Fibroblast of villous mesenchyme (primary cell): ENCODE measurements at regions not wholly inside any gene's neighbourhood (a gene's known extent, or its start where the extent isn't known, plus 50 kb on each side); places are given as distances from the start of the nearest gene placed in this dataset.
A peak's percentile ranks its signal among the peaks of the same experiment; 100 is the strongest.

Source experiments
- DNase-seq: peaks from one replicate; pipeline ENCODE4 v3.0.0-alpha.2; 2010; ENCODE audit warnings: low read depth
- H3K4me3 ChIP-seq: 2 replicates; pipeline ENCODE4 v1.5.1; 2011; ENCODE audit warnings: low read depth, mild to moderate bottlenecking, low read length
- TF ChIP-seq, protein P1 (sequence below): IDR thresholded peaks from 2 replicates; pipeline ENCODE4 v1.5.1; 2012; ENCODE audit warnings: low read depth, mild to moderate bottlenecking, low read length; ENCODE audit not compliant: insufficient read depth

DNA sequence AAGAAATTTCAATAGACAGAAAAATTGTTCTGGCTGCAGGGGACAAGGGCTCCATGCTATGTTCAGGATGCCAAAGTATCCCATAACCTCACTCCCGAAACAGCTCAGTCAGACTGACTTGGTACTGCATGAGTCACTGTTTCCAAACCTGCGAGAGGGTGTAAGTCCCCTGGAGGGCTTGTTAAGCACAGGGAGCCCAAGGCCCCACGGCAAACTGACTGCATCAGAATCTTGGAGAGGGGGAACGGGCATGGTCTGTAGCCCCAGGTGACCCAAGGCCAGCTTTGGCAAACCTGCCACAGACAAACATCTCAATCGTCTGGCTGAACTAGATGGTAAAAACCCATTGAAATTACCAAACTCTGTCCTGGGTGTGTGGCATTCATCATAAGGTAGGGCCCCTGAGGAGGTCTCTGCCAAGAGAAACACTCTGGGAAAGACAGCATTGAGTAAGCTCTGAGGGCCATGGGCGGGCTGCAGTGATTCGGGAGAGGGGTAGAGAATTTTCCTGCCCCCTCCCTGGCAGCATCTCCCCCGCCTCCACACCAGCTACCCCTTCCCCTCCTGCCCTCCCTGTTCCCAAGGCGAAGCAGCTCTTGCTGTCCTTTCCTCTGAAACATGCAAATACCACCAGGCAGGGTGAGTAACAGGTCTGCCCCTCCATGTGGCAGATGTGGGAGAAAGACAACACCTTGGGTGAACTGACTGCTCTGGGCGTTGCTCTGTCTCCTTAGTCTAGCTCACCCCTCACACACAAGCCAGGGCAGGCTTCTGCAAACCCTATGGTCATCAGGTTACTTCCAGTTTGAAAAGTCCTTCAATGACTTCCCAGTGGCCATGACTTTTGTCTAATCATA lies 274.7 kb upstream of the SIX2 start:
- TF ChIP-seq, protein P1, sequence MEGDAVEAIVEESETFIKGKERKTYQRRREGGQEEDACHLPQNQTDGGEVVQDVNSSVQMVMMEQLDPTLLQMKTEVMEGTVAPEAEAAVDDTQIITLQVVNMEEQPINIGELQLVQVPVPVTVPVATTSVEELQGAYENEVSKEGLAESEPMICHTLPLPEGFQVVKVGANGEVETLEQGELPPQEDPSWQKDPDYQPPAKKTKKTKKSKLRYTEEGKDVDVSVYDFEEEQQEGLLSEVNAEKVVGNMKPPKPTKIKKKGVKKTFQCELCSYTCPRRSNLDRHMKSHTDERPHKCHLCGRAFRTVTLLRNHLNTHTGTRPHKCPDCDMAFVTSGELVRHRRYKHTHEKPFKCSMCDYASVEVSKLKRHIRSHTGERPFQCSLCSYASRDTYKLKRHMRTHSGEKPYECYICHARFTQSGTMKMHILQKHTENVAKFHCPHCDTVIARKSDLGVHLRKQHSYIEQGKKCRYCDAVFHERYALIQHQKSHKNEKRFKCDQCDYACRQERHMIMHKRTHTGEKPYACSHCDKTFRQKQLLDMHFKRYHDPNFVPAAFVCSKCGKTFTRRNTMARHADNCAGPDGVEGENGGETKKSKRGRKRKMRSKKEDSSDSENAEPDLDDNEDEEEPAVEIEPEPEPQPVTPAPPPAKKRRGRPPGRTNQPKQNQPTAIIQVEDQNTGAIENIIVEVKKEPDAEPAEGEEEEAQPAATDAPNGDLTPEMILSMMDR, result no peak
- DNase-seq, result peak; percentile 38
- no peak overlapping the region for H3K4me3 ChIP-seq

DNA sequence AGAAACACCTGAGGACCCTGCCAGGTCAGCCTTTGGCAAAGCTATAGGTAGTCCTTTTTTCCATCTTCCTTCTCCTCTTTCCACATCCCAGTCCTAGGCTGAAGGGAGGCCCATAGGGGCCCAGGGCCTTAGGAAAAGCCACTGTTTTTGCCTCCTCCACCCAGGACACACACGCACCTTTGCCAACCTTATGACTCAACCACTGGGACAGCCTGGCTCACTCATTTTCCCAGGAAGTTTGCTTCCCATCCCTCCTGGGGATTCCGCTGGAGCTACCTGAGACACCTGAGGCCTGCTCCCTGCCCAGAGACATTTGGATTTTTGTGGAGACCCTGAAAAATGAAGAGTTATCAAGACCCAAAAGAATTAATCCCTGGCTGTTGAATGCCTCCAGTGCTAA lies 273.4 kb upstream of the SIX2 start:
- no peak overlapping the region for H3K4me3 ChIP-seq
- DNase-seq, result no peak
- TF ChIP-seq, protein P1, result no peak

DNA sequence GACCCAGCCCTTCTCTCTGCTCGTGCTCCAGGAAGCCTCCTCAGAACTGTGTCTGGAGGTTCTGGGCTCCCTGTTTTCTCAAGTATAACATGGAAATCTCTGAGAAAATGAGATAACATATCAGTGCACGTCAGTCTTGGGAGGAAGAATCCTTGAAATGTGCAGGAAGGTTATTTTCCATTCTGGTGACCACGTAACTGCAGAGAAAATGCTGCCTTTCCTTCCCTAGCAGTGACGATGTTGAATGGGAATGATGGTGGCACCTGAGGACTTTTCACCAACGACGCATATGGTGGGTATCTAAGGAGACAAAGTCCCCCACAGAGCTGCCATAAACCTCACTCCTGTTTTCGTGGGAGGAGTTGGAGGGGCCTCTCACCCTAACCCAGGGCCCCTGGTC lies 272.1 kb upstream of the SIX2 start:
- no peak overlapping the region for H3K4me3 ChIP-seq
- DNase-seq, result no peak
- TF ChIP-seq, protein P1, result no peak

DNA sequence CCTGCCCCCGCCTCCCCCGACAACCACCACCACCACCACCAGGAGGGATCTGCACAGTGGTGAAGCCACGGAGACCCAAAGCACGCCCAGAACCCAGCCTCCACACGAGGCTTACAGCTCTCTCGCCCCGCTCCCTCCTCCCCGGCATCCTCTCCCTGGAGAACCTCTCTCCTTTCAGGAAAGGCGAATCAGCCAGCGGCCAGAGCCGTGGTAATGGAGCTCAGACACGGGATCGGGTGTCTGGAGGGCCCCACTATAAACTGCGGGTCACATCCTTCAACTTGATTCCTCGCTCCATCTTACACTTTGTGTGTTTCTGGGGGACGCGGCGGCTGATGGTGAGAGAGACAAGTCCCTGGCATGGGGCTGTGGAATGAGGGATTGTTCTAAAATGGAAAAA lies 271.5 kb upstream of the SIX2 start:
- DNase-seq, result no peak
- TF ChIP-seq, protein P1, result no peak
- H3K4me3 ChIP-seq, result no peak overlapping the region

DNA sequence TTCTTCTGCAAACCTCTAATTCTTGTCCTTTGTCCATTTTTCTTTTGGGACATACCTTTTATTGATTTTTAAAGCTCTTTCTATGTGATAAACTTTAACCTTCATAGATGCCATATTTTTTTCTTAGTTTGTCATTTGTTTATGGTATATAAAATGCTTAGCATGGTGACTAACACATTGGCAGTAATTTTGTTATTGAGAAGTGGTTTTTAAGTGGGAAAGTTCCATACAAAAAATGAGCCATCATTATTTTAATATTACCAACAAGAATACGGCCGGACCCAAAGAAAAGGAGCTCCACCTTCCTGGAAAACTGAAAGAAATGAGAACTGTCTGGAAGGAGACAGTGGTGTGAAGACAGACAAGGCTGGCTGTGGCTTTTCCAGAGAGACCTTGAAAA lies 270.1 kb upstream of the SIX2 start:
- H3K4me3 ChIP-seq, result no peak overlapping the region
- TF ChIP-seq, protein P1, result no peak
- no peak for DNase-seq

DNA sequence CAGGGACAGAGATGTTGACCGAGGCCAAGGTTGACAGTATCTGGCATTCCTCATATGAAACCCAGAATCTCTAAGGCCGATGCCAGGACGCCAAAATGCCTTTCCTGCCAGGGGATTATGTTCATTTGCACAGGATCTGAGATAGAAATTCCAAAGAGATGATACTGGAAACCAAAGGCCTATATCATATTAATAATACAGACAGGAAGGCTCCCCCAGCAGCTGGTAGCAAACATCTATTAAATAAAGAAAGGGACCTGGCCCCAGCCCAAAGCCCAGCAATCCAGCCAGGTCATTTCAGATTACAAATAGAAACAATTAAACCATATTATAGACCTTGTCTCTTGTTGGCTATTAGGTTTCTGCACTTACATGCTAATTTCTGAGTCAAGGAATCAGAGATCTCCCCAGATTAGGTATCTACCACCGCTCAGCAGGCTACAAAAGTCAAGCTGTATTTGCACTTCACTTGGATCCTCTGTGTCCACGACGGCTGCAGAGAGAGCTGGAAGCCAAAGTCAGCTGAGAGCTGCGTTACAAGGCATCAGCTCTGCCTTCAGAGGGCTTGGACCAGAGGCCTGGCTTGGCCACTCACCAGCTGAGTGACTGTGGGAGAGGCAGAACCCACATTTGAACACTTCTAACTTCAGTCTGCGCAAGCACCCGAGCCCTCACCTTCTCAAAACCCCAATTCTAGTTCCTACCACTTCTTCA lies 269.3 kb upstream of the SIX2 start:
- no peak overlapping the region for H3K4me3 ChIP-seq
- no peak for DNase-seq
- TF ChIP-seq, protein P1, result no peak

DNA sequence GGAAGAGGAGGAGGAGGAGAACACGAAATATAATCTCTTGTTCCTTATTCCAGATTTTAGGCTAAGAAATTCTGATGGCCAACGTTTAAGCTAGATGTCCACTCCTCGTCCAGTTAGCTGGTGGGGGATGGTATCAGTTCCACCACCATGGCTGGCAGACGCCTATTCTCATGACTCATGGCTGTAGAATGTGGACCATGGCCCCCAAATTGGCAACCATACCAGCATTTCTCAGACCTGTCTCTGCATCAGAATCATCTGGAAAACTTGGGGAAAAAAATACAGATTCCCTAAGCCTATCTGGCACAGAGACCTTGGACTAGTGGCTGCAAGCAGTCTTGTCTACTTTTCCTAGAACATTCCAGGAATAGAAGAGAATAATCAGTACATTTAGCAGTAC lies 267.7 kb upstream of the SIX2 start:
- no peak for DNase-seq
- TF ChIP-seq, protein P1, result no peak
- H3K4me3 ChIP-seq, result no peak overlapping the region
